ENCODE measurements at regions not wholly inside any gene's neighbourhood (a gene's known extent, or its start where the extent isn't known, plus 50 kb on each side); places are given as distances from the start of the nearest gene placed in this dataset.

DNA sequence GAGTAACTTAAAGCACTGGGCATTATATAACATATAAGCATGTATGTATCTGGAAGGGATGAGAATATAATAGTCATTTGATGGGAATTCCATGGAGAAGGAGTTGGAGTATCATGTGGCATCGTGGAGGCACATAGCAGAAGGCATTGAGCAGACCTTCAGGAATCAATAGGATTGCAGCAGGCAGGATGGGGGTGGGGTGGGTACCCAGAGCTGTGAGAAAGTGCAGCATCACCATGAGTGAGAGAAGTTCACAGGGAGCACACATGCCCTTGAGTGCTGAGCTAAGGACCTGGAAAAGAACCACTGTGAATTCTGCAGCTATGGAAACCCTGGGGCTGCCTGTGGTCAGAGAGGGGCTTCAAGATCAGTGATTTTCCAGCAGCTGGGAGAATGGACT lies 57.3 kb downstream of the MED10 start:
- Histone ChIP-seq H3K27me3 (ENCODE audit: control insufficient read depth in 2 of 2, insufficient read depth in 2 of 2, low read length in 2 of 2) (no peaks in the 10 kb centered on the region), H3K36me3 (ENCODE audit: control insufficient read depth in 2 of 2, insufficient read depth in 2 of 2, low read length in 2 of 2) (no peaks in the 10 kb centered on the region), H3K4me1 (ENCODE audit: control insufficient read depth in 2 of 2, insufficient read depth in 2 of 2, low read length in 2 of 2) (no peaks in the 10 kb centered on the region), H3K4me3 (ENCODE audit: low read length in 2 of 2) (no peak overlapping the region), H3K9ac (ENCODE audit: low read depth in 1 of 2, low read length in 2 of 2) (no peak overlapping the region), H3K9me3 (ENCODE audit: control insufficient read depth in 2 of 2, low read length in 2 of 2) (no peaks in the 10 kb centered on the region), H3K27ac (ENCODE audit: low read depth in 2 of 2, low read length in 2 of 2) (no peak overlapping the region)

DNA sequence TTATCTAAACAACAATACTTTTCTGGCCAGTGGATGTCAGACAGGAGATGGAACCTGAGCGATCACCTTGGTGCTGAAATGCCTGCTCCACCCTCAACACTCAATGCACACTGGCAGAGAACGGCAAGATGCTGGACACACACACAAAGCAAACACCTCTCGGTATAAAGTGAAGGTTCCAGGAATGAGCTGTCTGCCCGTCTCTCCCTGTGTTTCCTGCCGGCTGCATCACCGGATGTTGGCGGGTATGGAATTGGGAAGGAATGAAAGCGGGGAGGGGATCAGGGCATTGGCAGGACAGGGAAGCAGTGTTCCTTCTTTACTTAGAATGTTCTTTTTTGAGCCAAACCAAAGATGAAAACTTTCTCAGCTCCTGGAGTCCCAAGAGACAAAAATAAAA lies 59.2 kb downstream of the MED10 start:
- H3K27me3 ChIP-seq (ENCODE audit: control insufficient read depth in 2 of 2, insufficient read depth in 2 of 2, low read length in 2 of 2), result no peaks in the 10 kb centered on the region
- no peak overlapping the region for H3K4me3 ChIP-seq (ENCODE audit: low read length in 2 of 2)
- no peaks in the 10 kb centered on the region for H3K9me3 ChIP-seq (ENCODE audit: control insufficient read depth in 2 of 2, low read length in 2 of 2)
- H3K27ac ChIP-seq (ENCODE audit: low read depth in 2 of 2, low read length in 2 of 2), result no peak overlapping the region
- H3K9ac ChIP-seq (ENCODE audit: low read depth in 1 of 2, low read length in 2 of 2), result no peak overlapping the region
- no peaks in the 10 kb centered on the region for H3K4me1 ChIP-seq (ENCODE audit: control insufficient read depth in 2 of 2, insufficient read depth in 2 of 2, low read length in 2 of 2)
- no peaks in the 10 kb centered on the region for H3K36me3 ChIP-seq (ENCODE audit: control insufficient read depth in 2 of 2, insufficient read depth in 2 of 2, low read length in 2 of 2)

DNA sequence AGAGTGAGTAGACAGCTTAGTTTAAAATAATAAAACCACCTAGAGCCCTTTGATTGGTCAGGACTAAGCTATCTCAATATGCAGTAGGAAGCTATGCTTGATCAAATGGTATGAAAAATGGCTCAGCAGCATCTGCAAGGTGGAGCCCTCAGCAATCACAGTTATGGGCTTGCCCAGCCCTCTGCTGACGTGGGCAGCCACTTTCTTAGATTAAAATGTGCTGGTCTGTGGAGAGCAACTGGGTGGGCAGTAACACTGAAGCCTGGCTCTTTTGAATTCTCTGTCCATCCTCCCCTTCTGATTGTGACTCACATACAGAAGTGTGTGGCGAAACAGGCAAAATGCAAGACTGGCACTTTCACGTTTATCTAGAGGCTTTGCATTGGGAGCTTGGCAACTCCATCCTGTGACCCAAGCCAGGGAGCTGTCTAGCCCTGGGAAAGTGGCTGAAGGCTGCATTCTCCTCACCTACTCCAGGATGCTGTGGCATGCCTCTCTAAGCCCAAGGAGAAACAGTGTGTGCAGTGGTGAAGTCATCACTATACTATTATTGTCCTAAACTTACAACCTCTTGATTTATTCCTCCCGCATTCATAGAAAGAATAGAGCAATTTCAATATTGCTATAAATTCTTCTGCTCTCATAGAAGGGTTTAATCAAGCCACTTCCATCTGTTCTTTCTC lies 61.1 kb downstream of the MED10 start:
- no peak overlapping the region for H3K9ac ChIP-seq (ENCODE audit: low read depth in 1 of 2, low read length in 2 of 2)
- H3K4me1 ChIP-seq (ENCODE audit: control insufficient read depth in 2 of 2, insufficient read depth in 2 of 2, low read length in 2 of 2), result no peaks in the 10 kb centered on the region
- no peaks in the 10 kb centered on the region for H3K9me3 ChIP-seq (ENCODE audit: control insufficient read depth in 2 of 2, low read length in 2 of 2)
- H3K27ac ChIP-seq (ENCODE audit: low read depth in 2 of 2, low read length in 2 of 2), result no peak overlapping the region
- H3K36me3 ChIP-seq (ENCODE audit: control insufficient read depth in 2 of 2, insufficient read depth in 2 of 2, low read length in 2 of 2), result no peaks in the 10 kb centered on the region
- no peaks in the 10 kb centered on the region for H3K27me3 ChIP-seq (ENCODE audit: control insufficient read depth in 2 of 2, insufficient read depth in 2 of 2, low read length in 2 of 2)
- H3K4me3 ChIP-seq (ENCODE audit: low read length in 2 of 2), result no peak overlapping the region

DNA sequence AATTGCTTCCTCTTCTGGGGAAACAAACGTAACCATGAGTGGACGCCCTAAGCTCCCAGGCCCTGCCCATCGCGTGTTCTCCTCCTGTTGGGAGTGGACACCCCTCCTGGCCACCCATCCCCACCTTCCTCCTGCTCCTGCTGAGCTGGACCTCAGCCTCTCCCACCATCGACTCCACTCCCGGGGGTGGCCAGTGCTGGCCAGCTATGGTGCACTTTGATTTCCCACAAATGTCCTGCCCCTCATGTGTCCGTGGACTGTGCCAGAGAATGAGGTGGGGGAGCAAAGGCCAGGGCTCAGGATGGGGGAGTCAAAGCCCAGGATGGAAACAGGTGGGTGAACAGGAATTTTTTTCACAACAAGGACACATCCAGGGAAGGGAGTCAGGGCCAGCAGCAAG lies 62.8 kb downstream of the MED10 start:
- Histone ChIP-seq H3K4me3 (ENCODE audit: low read length in 2 of 2) (no peak overlapping the region), H3K27ac (ENCODE audit: low read depth in 2 of 2, low read length in 2 of 2) (no peak overlapping the region), H3K27me3 (ENCODE audit: control insufficient read depth in 2 of 2, insufficient read depth in 2 of 2, low read length in 2 of 2) (no peaks in the 10 kb centered on the region), H3K36me3 (ENCODE audit: control insufficient read depth in 2 of 2, insufficient read depth in 2 of 2, low read length in 2 of 2) (no peaks in the 10 kb centered on the region), H3K9ac (ENCODE audit: low read depth in 1 of 2, low read length in 2 of 2) (no peak overlapping the region), H3K9me3 (ENCODE audit: control insufficient read depth in 2 of 2, low read length in 2 of 2) (no peaks in the 10 kb centered on the region), H3K4me1 (ENCODE audit: control insufficient read depth in 2 of 2, insufficient read depth in 2 of 2, low read length in 2 of 2) (no peaks in the 10 kb centered on the region)

DNA sequence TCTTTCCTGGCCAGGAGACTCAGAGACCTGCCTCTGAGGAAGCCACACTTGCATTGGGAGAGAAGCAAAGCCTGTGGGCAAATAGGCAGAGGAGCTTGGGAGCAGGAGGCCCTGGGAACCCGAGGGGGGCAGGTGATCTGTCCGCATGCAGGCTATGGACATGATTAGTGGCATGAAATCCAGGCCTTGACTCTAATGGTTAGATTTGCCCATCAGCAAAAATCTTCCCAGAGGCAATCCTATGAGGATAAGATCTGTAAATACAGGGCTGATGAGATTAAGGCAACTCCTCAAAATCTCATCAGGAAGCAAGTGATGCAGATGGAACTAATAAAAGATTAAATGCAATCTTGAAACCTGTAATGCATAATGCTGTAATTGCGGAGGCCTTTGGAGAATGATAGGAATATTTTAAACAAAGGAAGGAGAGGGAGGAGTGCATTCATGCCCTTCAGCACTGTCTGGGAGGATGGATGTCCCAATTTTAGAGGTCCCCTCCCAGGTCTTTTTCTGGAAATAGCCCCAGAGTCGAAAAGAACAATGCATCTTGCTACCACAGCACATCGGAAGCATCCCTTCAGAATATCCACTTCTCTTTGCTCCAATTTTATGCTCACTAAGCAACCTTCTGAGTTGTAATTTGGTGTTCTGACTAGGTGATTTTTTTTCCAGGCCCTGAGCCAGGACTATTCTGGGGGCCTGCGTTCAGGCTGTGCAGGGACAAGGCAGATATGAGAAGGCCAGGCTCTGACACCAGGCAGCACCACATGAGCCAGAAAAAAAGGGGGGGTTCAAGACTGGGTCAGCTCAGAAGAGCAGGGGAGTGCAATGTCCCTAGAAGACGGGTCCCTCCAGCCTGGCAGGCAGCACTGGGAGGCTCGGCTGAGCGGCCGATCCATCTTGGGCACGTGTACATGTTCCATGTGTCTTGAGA lies 66.5 kb downstream of the MED10 start:
- Histone ChIP-seq H3K27me3 (ENCODE audit: control insufficient read depth in 2 of 2, insufficient read depth in 2 of 2, low read length in 2 of 2) (no peaks in the 10 kb centered on the region), H3K4me3 (ENCODE audit: low read length in 2 of 2) (no peak overlapping the region), H3K36me3 (ENCODE audit: control insufficient read depth in 2 of 2, insufficient read depth in 2 of 2, low read length in 2 of 2) (no peaks in the 10 kb centered on the region), H3K4me1 (ENCODE audit: control insufficient read depth in 2 of 2, insufficient read depth in 2 of 2, low read length in 2 of 2) (no peaks in the 10 kb centered on the region), H3K9me3 (ENCODE audit: control insufficient read depth in 2 of 2, low read length in 2 of 2) (no peaks in the 10 kb centered on the region), H3K27ac (ENCODE audit: low read depth in 2 of 2, low read length in 2 of 2) (no peak overlapping the region), H3K9ac (ENCODE audit: low read depth in 1 of 2, low read length in 2 of 2) (no peak overlapping the region)

DNA sequence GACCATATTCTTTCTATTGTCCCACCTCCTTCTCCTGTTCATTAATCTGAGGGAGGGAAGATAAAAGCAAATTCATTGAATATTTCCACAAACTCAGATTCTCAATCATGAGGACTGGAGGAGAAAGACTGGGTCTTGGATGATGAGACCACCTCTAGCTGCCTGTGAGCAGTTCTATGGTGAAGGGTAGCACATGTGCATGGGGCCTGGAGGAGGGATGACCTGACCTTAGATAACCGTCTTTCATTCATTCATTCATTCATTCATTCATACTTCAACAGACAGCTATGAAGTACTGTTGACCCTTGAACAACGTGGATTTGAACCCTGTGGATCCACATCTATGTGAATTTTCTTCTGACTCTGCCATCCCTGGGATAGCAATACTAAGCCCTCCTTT lies 68.4 kb downstream of the MED10 start:
- Histone ChIP-seq H3K9me3 (ENCODE audit: control insufficient read depth in 2 of 2, low read length in 2 of 2) (no peaks in the 10 kb centered on the region), H3K4me1 (ENCODE audit: control insufficient read depth in 2 of 2, insufficient read depth in 2 of 2, low read length in 2 of 2) (no peaks in the 10 kb centered on the region)

DNA sequence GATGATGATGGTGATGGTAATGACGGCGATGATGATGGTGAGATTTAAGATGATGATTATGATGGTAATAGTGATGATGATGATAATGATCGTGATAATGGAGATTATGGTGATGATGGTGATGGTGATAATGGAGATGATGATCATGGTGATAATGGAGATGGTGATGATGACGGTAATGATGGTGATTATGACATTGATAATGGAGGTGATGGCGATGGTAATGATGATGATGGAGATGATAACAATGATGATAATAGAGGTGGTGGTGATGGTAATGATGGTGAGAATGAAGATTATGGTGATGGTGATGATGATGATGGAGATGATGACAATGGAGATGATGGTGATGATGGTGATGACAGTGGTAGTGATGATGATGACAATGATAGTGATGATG lies 69.7 kb downstream of the MED10 start:
- Histone ChIP-seq H3K9ac (ENCODE audit: low read depth in 1 of 2, low read length in 2 of 2) (no peak overlapping the region), H3K4me1 (ENCODE audit: control insufficient read depth in 2 of 2, insufficient read depth in 2 of 2, low read length in 2 of 2) (no peaks in the 10 kb centered on the region), H3K27ac (ENCODE audit: low read depth in 2 of 2, low read length in 2 of 2) (no peak overlapping the region), H3K9me3 (ENCODE audit: control insufficient read depth in 2 of 2, low read length in 2 of 2) (no peaks in the 10 kb centered on the region), H3K27me3 (ENCODE audit: control insufficient read depth in 2 of 2, insufficient read depth in 2 of 2, low read length in 2 of 2) (no peaks in the 10 kb centered on the region), H3K36me3 (ENCODE audit: control insufficient read depth in 2 of 2, insufficient read depth in 2 of 2, low read length in 2 of 2) (no peaks in the 10 kb centered on the region), H3K4me3 (ENCODE audit: low read length in 2 of 2) (no peak overlapping the region)

More for the DNA sequence above, 68.4 kb downstream of the MED10 start:
- no peak overlapping the region for H3K4me3 ChIP-seq (ENCODE audit: low read length in 2 of 2)
- H3K9ac ChIP-seq (ENCODE audit: low read depth in 1 of 2, low read length in 2 of 2), result no peak overlapping the region
- H3K27me3 ChIP-seq (ENCODE audit: control insufficient read depth in 2 of 2, insufficient read depth in 2 of 2, low read length in 2 of 2), result no peaks in the 10 kb centered on the region
- H3K27ac ChIP-seq (ENCODE audit: low read depth in 2 of 2, low read length in 2 of 2), result no peak overlapping the region
- no peaks in the 10 kb centered on the region for H3K36me3 ChIP-seq (ENCODE audit: control insufficient read depth in 2 of 2, insufficient read depth in 2 of 2, low read length in 2 of 2)

DNA sequence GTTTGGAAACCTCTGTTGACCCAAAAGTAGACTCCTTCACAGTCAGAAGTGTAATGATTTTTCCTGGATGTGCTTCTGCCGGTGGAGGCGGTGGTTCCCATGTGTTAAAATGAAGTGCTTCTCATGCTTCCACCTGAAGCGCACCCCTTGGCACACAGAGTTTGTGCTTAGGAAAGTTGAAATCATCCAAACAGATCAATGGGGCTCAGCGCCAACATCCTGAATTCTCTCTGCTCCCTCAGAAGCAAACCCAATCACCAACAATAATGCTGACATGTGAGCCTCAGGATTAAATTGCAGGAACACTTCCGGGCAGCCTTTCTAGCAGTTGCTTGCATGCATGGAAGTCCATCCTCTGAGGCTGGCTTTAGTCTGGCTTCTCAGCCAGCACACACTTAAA lies 71.0 kb downstream of the MED10 start:
- no peaks in the 10 kb centered on the region for H3K27me3 ChIP-seq (ENCODE audit: control insufficient read depth in 2 of 2, insufficient read depth in 2 of 2, low read length in 2 of 2)
- no peaks in the 10 kb centered on the region for H3K9me3 ChIP-seq (ENCODE audit: control insufficient read depth in 2 of 2, low read length in 2 of 2)
- no peak overlapping the region for H3K4me3 ChIP-seq (ENCODE audit: low read length in 2 of 2)
- H3K9ac ChIP-seq (ENCODE audit: low read depth in 1 of 2, low read length in 2 of 2), result no peak overlapping the region
- H3K4me1 ChIP-seq (ENCODE audit: control insufficient read depth in 2 of 2, insufficient read depth in 2 of 2, low read length in 2 of 2), result no peaks in the 10 kb centered on the region
- no peaks in the 10 kb centered on the region for H3K36me3 ChIP-seq (ENCODE audit: control insufficient read depth in 2 of 2, insufficient read depth in 2 of 2, low read length in 2 of 2)
- H3K27ac ChIP-seq (ENCODE audit: low read depth in 2 of 2, low read length in 2 of 2), result no peak overlapping the region

DNA sequence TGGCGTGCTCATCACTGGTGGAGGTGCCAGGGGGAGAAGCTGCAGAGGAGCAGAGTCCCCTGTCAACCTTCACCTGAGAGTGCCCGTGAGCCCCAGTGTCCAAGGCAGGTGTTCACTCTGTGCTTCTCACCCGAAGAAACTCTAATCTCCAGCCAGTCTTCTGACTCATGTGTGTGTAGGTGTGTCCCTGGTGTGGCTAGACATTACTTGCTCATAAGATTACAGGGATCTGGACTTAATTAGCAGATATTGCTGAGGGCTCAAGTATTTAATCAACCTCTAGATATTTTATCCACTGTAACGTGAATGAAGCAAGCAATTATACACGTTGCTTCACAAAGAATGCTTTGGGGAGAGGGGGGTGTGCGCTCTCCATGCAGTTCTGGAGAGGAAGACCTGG lies 72.5 kb downstream of the MED10 start:
- Histone ChIP-seq H3K27ac (ENCODE audit: low read depth in 2 of 2, low read length in 2 of 2) (no peak overlapping the region), H3K36me3 (ENCODE audit: control insufficient read depth in 2 of 2, insufficient read depth in 2 of 2, low read length in 2 of 2) (no peaks in the 10 kb centered on the region), H3K4me3 (ENCODE audit: low read length in 2 of 2) (no peak overlapping the region), H3K27me3 (ENCODE audit: control insufficient read depth in 2 of 2, insufficient read depth in 2 of 2, low read length in 2 of 2) (no peaks in the 10 kb centered on the region), H3K9me3 (ENCODE audit: control insufficient read depth in 2 of 2, low read length in 2 of 2) (no peaks in the 10 kb centered on the region), H3K4me1 (ENCODE audit: control insufficient read depth in 2 of 2, insufficient read depth in 2 of 2, low read length in 2 of 2) (no peaks in the 10 kb centered on the region), H3K9ac (ENCODE audit: low read depth in 1 of 2, low read length in 2 of 2) (no peak overlapping the region)

DNA sequence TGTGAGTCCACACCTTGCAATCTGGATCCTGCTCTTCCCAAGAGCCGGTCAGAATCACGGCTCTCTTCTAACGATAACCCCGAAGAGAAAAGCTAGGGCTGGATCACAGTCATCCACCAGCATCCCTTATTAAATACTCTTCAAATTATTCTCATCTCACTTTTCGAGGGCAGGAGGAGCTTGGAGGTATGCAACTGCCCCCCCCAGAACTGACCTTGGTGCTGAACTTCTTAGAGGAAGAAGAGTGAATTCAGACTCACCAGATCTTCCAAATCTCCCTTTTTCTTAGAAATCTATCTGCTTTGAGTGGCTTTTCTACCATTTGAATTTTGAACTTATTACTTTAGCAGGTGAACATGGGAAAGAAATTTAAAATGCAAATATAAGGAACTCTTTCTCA lies 75.7 kb downstream of the MED10 start:
- Histone ChIP-seq H3K36me3 (ENCODE audit: control insufficient read depth in 2 of 2, insufficient read depth in 2 of 2, low read length in 2 of 2) (no peaks in the 10 kb centered on the region), H3K4me3 (ENCODE audit: low read length in 2 of 2) (no peak overlapping the region), H3K27me3 (ENCODE audit: control insufficient read depth in 2 of 2, insufficient read depth in 2 of 2, low read length in 2 of 2) (no peaks in the 10 kb centered on the region), H3K27ac (ENCODE audit: low read depth in 2 of 2, low read length in 2 of 2) (no peak overlapping the region), H3K9me3 (ENCODE audit: control insufficient read depth in 2 of 2, low read length in 2 of 2) (no peaks in the 10 kb centered on the region), H3K4me1 (ENCODE audit: control insufficient read depth in 2 of 2, insufficient read depth in 2 of 2, low read length in 2 of 2) (no peaks in the 10 kb centered on the region), H3K9ac (ENCODE audit: low read depth in 1 of 2, low read length in 2 of 2) (no peak overlapping the region)

Data from mucosa of rectum (tissue), 2 donors.